Kidney capillary endothelial cell (primary cell): ENCODE measurements at regions not wholly inside any gene's neighbourhood (a gene's known extent, or its start where the extent isn't known, plus 50 kb on each side); places are given as distances from the start of the nearest gene placed in this dataset.
A peak's percentile ranks its signal among the peaks of the same experiment; 100 is the strongest.
"Not testable (repeated sequence)": the region's sequence is repeated elsewhere in the genome, so short reads cannot be mapped to it uniquely, and the experiment has no call there.

Experiments
- DNase-seq: peaks from one replicate; pipeline ENCODE4 v3.0.0-alpha.2; 2018; ENCODE audit warnings: low spot score

DNA sequence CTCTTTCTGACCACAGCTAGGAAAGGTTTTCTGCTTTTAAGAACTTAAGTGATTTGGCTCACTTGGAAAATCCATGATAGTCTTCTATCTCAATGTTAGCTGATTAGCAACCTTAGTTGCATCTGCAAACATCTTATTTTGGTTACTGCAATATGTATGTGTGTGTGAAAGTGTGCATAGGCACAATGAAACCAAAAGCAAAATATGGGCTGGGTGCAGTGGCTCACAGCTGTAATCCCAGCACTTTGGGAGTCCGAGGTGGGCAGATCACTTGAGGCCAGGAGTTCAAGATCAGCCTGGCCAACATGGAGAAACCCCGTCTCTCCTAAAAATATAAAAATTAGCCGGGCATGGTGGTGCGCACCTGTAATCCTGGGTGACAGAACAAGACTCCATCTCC, 246.9 kb upstream of the NCAM1 start:
- not testable (repeated sequence) for DNase-seq

DNA sequence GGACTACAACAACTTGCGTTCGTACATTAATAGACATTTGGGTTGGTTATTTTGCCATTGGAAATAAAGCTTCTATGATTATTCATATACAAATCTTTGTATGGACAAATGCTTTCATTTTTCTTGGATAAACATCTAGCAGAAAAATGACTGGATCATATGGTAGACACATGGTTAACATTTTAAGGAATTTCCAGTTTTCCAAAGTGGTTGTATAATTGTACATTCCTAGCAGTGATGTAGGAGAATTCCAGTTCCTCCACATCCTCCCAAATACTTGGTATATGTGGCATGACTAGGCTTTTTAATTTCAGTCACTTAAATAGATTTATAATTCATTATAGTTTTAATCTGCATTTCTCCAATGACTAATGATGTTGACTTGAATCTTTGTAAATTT, 246.2 kb upstream of the NCAM1 start:
- no peak for DNase-seq

DNA sequence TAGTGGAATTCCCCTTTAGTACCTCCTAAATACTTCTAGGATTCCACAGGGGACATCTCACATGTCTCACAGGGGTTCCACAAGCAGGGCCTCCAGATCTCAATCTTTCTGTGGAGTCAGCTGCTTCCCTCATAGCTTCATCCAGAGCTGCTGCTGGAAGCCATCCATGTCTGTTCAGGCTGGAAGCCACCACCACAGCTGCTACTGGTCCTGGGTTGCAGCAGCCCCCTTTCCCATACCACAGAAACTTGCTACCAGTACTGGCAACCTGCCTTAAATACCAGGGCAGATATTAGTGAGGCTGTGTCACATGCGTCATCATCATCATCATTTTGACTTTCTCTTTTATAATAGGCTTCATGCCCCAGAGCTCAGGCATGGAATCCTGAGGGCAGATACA, 242.7 kb upstream of the NCAM1 start:
- no peak for DNase-seq

DNA sequence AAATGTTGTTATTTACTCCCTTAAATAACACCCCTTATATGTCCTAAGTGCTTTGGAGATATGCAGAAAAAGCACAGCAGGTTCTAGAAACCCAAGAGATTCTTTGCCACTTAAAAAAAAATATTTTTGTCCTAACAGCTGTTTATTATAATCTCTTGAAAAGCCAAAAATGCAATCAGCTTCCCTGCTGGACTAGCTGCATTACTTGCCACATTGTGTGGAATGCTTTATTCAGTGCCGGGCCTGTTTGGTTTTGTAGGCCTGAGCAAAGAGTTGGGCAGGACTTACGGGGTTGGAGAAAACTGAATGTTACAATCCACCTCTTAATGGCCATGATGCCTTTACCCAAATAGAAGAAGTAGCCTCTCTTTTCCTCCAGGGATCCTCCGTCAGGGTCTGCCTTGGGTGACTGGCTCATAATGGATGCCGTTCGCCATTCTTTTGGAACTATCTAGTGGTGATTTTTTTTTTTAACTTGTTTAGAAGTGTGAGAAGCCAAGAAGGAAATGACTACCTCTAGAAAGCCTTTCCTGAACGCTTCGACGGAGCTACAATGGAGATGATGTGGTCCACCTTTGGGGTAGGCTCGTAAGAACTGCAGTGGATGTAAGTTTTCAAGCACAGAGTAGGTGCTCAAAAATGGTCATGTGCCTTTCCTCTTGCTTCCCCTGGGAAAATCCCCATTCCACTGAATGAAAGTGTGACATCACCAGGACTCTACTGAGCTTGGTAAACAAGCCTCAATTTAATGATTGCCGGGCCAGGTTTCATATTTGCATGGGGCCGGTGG, 241.3 kb upstream of the NCAM1 start:
- DNase-seq = peak; percentile 59

DNA sequence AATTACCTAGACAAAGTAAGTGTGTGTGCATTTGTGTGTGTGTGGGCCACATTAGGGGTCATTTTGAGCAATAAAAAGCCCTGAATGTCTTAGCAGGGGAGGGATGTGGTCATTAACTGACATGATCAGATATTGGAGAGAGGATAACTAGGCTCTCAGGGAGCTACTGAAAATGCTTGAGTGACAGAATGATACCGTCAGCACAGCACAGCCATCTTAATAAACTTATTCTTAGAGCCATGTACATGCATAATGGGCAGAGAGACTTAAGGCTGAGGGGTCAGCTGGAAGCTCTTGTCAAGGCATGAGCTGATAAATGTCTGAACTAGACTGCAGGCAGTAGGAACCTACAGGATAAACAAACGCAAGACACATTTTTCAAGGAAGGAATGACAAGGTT, 239.1 kb upstream of the NCAM1 start:
- no peak for DNase-seq

DNA sequence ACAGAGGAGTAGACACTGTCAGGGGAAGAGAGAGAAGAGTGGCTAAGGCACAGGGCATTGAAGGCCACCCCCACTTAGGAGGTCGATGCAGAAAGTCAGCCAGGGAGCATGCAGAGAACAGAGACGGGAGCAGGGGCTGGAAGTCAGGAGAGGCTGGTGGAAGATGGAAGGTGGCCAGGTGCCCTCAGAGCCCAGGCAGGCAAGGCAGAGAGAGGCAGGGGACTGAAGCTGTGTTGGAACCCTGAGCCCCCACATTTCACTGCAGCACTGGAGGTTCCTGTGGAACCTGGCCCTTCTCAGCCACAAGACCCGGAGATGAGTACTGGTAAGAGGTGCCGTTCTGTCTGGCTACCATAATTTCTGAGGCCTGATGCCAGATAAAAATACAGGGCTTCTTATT, 238.3 kb upstream of the NCAM1 start:
- no peak for DNase-seq

DNA sequence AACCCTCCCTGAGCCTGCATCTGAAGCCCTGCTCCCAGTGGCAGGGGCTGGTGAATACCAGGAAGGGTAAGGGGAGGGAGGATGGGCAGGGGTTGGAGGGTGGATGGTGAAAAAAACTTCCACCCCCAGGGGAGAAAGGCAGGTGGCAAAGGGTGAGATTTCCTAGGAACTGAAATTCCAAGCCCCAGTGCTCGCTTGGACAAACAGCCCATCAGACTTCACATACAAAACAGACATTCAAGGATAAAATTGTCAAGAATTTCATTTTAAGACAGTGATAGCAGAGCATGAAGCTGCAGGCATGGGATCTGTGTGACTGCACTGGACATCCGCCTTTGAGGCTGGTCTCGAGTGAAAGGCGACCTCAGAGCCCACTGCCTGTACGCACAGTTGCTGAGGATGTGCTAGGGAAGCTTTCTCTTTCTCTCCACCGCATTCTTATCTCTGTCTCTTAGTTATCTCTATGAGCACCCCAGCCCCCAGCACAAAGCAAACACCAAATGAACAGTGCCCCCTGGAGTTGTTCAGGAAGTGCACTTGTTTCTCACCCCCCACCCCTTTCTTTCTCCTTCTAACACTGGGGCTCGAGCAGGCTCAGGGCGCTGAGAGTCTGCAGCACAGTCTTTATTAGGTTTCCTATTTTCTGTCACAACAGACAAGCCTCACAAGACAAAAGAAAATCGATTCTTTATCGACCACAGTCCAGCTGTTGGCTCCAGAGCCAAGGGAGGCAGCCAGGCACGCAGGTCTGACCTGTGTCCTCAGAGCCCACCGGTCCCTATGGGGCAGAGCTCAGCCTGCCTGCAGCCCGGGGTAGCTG, 237.3 kb upstream of the NCAM1 start:
- no peak for DNase-seq

DNA sequence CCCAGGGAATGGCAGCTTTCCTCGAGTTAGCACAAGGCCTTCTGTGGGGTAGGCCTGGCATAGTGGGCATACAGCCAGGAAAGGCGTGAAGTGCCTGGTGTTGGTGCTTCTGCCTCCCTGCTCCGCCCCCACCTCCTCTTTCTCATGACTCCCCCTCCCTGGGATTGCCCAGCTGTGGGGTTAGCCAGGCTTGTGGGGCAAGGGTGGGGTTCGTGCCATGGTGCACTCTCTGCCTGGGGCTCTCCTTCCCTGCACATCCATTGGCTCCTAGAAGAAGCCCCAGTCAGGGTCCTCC, 236.8 kb upstream of the NCAM1 start:
- no peak for DNase-seq

DNA sequence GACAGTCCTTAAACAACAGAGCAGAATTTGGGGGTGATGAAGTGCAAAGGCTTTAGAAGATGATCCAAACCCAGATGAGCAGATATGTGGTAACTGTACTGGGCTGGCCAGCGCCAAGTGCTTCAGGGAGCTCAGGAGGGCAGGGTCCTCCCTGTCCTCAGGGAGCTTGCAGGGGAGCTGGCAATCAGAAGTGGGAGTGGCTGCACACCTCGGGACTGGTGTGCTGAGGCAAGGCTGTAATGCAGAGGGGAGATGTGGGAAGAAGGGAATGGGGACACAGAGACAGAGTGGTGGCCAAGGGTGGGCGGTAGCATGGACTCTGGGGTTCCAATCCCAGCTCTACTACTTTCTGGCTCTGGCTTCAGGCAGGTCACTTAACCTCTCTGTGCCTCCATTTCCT, 235.6 kb upstream of the NCAM1 start:
- DNase-seq = no peak

DNA sequence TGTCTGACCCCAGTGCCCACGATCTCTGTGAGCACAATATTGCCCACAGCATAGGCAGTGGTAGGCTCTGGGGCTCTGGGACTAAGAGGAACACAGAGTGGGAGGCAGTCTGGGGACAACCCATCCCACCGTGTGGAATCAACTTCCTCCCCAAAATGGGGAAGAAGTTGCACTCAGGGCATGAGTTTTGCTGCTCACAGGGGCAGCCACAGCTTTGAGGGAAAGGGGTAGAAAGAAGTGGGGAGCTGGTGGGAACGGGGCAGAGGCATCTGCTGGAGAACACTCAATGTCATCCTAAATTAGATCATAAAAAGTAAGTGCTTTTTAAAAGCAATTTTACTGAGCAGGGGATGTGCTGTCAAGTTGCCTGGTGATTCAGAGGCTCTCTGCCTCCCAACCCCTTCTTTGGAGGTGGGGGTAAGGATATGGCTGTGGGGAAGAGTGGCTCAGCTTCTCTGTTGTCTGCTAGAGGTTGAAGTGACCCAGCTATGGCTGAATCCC, 233.8 kb upstream of the NCAM1 start:
- DNase-seq = no peak

DNA sequence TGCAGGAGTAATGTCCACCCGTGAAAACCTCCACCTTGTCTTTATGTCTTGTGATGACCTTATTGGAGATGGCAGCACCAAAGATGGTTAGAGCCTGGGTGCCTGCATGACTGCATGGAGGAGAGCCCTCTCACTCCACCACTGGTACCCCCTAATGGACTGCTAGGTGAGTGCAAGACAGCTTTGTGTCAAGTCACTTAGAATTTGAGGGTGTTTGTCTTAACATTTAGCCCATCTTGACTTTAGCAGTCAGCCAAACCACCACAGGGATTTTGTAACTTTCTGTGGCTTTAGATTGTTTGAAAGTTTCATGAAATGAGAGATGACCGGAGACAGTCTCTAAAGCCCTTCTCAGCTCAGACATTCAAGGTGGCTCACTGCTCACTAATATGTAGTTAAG, 232.9 kb upstream of the NCAM1 start:
- no peak for DNase-seq

DNA sequence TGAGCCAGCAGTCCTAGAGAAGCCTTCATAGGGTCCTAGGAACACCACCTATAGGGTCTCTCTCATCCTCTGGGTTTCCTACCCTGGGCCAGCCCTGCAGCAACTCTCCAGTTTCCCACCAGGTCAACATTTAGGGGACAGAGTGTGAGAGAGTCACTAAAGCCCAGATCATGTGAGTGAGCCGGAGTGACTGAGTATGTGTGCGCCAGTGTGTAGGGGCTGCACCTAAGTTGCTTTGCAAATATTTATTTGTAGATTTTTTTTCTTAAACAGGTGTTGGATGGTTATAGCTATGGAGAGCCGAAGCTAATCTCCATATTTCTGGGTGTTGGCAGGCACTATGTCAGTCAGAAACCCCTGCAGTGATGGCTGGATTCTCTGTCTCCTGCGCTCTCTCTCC, 232.5 kb upstream of the NCAM1 start:
- no peak for DNase-seq

DNA sequence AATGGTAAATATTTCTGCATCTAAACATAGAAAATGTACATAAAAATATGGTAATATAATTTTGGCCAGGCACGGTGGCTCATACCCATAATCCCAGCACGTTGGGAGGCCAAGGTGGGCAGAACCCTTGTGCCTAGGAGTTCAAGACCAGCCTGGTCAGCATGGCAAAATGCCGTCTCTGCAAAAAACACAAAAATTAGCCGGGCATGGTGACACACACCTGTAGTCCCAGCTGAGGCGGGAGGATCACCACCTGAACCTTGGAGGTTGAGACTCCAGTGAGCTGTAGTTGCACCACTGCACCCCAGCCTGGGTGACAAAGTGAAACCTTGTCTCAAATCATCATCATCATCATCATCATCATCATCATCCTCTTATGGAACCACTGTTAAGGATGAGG, 230.6 kb upstream of the NCAM1 start:
- DNase-seq = no peak

DNA sequence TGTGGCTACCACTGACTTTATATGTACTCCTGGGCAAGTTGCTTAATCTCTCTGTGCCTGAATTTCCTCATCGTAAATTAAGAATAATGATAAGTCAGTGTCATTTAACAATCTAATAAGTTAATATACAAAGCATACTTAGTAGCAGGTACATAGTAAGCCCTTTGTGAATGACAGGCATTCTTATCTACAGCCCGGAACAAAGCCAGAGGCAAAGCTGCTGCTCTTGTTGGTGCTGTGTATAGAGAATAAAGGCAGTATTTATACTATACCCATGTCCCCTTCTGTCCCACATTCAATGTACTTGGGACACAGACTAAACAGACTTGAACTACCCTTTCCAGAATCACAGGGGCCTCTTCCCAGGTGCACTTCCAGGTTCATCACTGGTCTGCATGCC, 229.7 kb upstream of the NCAM1 start:
- no peak for DNase-seq

DNA sequence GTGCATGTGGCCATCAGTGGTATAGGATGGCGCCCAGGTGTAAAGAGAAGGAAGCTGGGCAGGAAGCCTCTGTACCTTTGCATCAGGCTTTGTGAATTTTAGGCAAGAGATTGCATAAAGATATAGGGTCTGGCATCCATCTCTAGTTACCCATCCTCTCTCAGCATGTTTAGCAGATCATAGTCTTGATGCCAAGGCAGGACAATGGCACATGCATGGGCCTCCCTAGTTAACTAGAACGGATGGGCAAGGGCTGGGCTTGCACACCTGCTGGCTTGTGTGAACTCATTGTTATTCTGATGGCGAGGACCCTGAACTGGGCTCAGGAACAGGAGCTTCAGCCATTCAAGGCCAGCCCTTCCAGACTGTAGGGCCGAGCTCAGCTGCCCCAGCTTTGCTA, 229.2 kb upstream of the NCAM1 start:
- no peak for DNase-seq

DNA sequence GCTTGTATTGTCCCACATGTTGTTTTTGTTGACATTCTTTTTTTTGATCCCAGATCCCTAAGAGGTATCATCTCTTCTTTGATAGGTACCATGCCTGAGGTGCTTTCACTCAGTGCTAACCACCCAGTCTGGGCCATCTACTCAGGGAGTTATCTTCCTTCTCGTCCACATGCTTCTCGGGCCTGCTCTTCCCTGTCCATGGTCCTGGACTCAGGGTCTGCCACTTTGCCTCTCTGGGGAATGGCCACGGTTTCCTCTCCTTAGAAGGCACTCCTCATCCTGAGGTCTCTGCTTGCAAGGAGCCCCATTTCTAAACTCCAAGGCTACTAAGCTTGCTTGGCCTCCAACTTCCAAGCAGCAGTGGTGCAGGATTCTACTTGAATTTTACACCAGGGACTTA, 227.0 kb upstream of the NCAM1 start:
- peak; percentile 10 for DNase-seq

DNA sequence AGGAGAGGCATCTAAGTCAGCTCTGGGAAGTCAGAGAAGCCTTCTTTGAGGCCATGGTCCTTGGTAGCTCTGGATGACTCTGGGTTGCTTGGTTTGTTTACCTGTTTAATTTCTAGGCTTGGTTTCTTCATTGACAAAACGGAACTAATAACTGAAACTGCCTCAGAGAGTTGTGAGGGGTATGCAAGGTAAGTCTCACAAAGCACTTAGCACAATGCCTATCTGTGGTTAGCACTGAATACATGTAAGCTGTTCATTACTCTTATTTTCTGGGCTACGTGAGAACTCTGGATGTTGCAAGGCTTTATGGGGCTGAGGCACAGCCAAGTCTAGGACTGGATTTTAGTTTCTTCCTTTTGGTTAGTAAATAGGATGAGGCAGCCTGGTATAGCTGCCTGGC, 225.8 kb upstream of the NCAM1 start:
- no peak for DNase-seq

DNA sequence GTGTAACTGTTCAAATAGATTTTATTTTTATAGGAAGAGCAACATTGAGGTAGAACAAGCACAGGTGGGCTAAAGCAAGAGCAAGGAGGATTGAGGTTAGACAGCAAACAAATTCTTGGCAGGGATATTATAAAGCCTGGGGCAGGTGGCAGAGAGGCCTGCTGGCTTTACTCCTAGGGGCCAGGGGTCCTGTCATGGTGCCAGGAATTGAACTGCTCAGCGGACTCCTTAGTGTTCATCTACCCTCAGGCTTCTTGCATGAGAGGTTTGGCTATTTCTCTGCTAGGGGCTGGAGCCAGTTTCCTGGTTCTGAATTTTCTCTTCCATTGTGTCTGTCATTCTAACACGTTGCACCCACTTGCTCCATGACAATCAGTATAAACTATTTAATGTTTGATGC, 217.2 kb upstream of the NCAM1 start:
- no peak for DNase-seq

DNA sequence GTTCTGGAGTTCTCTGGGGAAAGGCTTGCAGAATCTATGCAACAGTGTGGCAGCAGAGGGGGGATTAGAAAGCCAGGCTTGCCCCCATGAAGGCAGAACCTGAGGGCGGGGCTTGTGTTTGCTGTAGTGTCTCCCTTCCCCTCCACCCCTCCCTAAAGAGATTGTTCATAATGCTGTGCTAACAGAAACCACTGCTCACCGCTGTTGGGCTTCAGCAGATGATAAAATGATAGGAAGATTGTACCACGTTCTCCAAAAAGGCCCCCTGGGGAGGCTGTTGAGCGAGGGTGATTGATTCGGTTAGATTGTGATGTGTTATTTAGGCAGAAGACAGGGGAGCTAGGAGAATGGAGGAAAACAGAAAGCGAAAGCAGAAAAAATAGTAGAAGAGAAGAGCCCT, 215.2 kb upstream of the NCAM1 start:
- no peak for DNase-seq

DNA sequence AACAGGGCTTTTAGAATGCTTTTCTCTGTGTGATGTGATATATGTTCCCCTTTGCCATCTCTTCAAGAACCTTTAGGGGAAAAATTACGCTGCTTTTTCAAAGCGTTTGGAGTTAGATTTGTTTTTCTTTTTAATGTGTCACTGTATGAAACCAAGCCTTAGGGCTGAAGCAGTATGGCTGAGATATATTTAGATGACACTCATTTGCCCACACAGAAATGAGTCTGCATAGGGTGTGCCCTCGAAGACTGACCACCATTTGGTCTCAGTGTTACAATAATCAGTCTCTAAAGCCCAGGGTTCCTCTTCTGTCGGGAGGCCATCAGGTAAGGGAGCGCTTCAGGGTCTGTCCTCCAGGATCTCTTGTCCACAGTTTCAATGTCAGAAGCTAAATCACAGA, 213.0 kb upstream of the NCAM1 start:
- no peak for DNase-seq

DNA sequence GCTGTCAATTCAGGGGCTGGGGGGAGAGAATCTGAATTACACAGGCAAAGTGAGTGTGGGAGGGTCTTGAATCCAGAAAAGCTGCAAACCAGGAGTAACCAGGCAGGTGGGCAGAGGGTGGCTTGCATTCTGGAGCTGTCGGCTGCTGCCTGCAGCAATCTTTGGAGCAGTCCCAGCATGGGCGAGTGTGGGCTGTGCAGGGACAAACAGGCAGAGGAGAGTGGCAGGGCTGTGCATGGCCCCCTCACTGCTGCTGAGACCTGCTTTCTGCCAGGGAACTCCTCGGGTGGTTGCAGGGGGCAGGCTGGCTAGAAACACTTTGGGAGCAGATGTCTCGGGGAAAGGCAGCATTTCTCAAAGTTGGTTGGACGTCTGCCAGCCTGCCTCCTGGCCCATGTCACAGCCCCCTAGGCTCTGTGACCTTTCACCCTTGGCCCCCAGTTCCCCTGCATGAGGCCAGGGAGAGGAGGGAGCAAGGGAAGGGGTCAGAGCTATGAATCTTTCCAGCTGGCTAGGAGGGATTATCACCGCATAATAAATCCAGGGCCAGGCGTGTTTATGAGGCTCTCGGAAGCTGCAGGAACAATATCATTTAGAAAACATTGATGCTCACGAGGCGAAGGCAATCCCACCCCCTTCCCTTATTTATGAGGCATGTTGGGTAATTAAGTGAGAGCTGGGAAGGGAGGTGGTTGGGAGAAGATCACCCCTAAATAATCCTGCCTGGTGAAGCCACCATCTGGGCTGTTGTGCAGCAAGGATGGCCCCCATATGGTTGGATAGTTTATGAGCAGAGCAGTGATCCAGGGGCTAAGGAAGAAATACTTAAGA, 212.3 kb upstream of the NCAM1 start:
- no peak for DNase-seq

DNA sequence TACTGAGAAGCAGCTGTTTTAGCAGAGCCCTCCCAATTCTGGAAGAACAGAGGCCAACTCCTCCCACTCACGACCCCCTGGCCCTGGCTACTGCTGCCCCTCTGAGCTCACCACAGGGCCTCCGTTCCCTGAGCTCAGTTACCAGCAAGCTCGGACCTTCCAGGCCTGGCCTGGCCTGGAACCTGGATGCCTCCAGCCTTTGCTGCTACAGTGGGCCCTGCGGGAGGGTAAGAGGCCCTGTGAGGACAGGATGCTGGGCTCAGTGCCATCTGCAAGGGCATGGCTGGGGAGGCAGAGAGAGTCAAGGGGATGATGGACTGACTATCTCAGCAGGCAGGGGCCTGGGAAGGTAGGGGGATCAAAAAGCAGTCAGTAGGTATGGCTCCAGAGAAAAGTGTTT, 209.9 kb upstream of the NCAM1 start:
- DNase-seq = no peak

DNA sequence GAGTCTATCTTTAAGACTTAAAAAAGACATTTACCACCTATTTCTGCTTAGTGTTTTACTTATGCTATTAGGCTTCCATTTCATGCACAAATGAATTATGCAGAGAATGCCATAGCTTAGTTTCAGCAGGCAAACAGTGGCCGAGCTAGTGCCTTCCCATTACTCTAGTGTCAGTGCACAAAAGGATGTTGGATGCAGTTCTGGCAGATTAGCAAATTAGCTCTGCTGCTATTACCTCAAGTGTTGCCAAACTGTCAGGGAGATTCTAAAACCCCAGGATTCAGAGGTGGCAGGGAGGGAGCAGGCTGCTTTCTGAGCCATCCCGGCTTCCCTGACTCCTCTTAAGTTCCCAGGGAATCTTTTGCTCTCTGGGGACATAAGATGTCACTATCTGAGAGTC, 209.4 kb upstream of the NCAM1 start:
- no peak for DNase-seq
